ENCODE measurements at regions not wholly inside any gene's neighbourhood (a gene's known extent, or its start where the extent isn't known, plus 50 kb on each side); places are given as distances from the start of the nearest gene placed in this dataset.

GRCh38 chr7:22676385-22676784, 50.6 kb upstream of the IL6 start:
- no peak for DNase-seq

GRCh38 chr7:22675917-22676343, 51.1 kb upstream of the IL6 start:
- DNase-seq, result peak; percentile 32

- no peak for DNase-seq
These were observed 51.6 kb upstream of the IL6 start for GRCh38 chr7:22675421-22675820.

GRCh38 chr7:22672846-22673680, 53.9 kb upstream of the IL6 start:
- no peak for DNase-seq

GRCh38 chr7:22671177-22671879, 55.7 kb upstream of the IL6 start:
- no peak for DNase-seq

- DNase-seq, result no peak
These were observed 56.6 kb upstream of the IL6 start for GRCh38 chr7:22670422-22670815.

GRCh38 chr7:22669692-22670421, 57.1 kb upstream of the IL6 start:
- DNase-seq, result no peak

- DNase-seq, result no peak
These were observed 58.0 kb upstream of the IL6 start for GRCh38 chr7:22668971-22669401.

- DNase-seq, result no peak
These were observed 59.3 kb upstream of the IL6 start for GRCh38 chr7:22667562-22668239.

GRCh38 chr7:22667187-22667561, 59.8 kb upstream of the IL6 start:
- no peak for DNase-seq

- DNase-seq, result no peak
These were observed 60.3 kb upstream of the IL6 start for GRCh38 chr7:22666732-22667131.

- DNase-seq, result no peak
These were observed 61.1 kb upstream of the IL6 start for GRCh38 chr7:22665923-22666322.

GRCh38 chr7:22664988-22665798, 61.8 kb upstream of the IL6 start:
- no peak for DNase-seq

GRCh38 chr7:22663721-22664120, 63.3 kb upstream of the IL6 start:
- no peak for DNase-seq

GRCh38 chr7:22663357-22663718, 63.7 kb upstream of the IL6 start:
- DNase-seq, result no peak

GRCh38 chr7:22662556-22663356, 64.2 kb upstream of the IL6 start:
- no peak for DNase-seq

- DNase-seq, result no peak
These were observed 65.0 kb upstream of the IL6 start for GRCh38 chr7:22662036-22662435.

- no peak for DNase-seq
These were observed 66.3 kb upstream of the IL6 start for GRCh38 chr7:22660732-22661131.

- no peak for DNase-seq
These were observed 66.7 kb upstream of the IL6 start for GRCh38 chr7:22660293-22660692.

GRCh38 chr7:22659741-22660140, 67.3 kb upstream of the IL6 start:
- no peak for DNase-seq

- DNase-seq, result no peak
These were observed 69.0 kb upstream of the IL6 start for GRCh38 chr7:22658031-22658430.

Measured in stimulated activated naive CD4-positive, alpha-beta T cell treated with Interleukin-2 at 50 U/mL for 16 hours (primary cell).